H1 (cell line): ENCODE measurements at regions not wholly inside any gene's neighbourhood (a gene's known extent, or its start where the extent isn't known, plus 50 kb on each side); places are given as distances from the start of the nearest gene placed in this dataset.

ENCODE experiments used
- GTF2F1 ChIP-seq: IDR thresholded peaks from 2 replicates; pipeline ENCODE4 v1.6.1; 2012; ENCODE audit warnings: low read depth, low read length, improper control_type of control experiment, borderline replicate concordance
- KDM1A ChIP-seq: fragments of 200-600, 300-600 bp; sonication (generic); IDR thresholded peaks from 2 replicates; pipeline ENCODE4 v1.7.1; 2016; ENCODE audit warnings: mild to moderate bottlenecking, low read length, borderline replicate concordance
- NRF1 ChIP-seq: IDR thresholded peaks from 2 replicates; pipeline ENCODE4 v1.6.1; 2011; ENCODE audit warnings: mild to moderate bottlenecking, low read depth, low read length, improper control_type of control experiment
- POU5F1 ChIP-seq: IDR thresholded peaks from 2 replicates; pipeline ENCODE4 v1.6.1; 2011; ENCODE audit warnings: low read depth, mild to moderate bottlenecking, low read length, moderate library complexity
- RFX5 ChIP-seq: IDR thresholded peaks from 2 replicates; pipeline ENCODE4 v1.6.1; 2011; ENCODE audit warnings: low read depth, low read length, improper control_type of control experiment, borderline replicate concordance
- TAF1 ChIP-seq: IDR thresholded peaks from 2 replicates; pipeline ENCODE4 v1.6.1; 2011; ENCODE audit warnings: mild to moderate bottlenecking, low read depth, low read length
- TBP ChIP-seq: IDR thresholded peaks from 2 replicates; pipeline ENCODE4 v1.6.1; 2011; ENCODE audit warnings: low read depth, low read length, improper control_type of control experiment
- TF ChIP-seq, protein P1 (sequence below): IDR thresholded peaks from 2 replicates; pipeline ENCODE4 v1.6.1; 2012; ENCODE audit warnings: inconsistent platforms

DNA sequence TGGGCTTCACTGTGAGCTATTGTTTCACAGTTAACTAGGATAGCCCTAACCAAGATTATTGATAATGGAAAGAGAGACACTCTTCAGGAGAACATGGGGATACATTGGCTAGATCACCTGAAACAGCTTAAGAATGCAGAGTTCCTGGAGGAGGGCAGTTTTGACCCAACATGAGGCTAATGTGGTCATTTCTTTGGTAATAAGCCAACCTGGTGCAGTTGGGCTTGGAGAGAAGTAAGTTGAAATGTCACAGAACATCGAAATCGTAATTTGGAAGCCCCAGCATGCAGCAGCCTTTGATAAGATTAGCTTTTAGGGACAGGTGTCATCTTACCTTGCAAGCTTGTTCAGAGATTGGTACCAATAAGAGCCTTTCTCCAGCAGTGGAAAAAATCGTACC, 556.6 kb upstream of the GOT2 start (continued):
- TF ChIP-seq RFX5 = no peak
- no peak for TF ChIP-seq TBP
- no peak for TF ChIP-seq TAF1
- no peak for TF ChIP-seq POU5F1
- no peak for TF ChIP-seq KDM1A
- no peak for TF ChIP-seq NRF1
- TF ChIP-seq, protein P1, sequence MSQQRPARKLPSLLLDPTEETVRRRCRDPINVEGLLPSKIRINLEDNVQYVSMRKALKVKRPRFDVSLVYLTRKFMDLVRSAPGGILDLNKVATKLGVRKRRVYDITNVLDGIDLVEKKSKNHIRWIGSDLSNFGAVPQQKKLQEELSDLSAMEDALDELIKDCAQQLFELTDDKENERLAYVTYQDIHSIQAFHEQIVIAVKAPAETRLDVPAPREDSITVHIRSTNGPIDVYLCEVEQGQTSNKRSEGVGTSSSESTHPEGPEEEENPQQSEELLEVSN = no peak
- no peak for TF ChIP-seq GTF2F1
